ENCODE measurements at regions not wholly inside any gene's neighbourhood (a gene's known extent, or its start where the extent isn't known, plus 50 kb on each side); places are given as distances from the start of the nearest gene placed in this dataset.

DNA sequence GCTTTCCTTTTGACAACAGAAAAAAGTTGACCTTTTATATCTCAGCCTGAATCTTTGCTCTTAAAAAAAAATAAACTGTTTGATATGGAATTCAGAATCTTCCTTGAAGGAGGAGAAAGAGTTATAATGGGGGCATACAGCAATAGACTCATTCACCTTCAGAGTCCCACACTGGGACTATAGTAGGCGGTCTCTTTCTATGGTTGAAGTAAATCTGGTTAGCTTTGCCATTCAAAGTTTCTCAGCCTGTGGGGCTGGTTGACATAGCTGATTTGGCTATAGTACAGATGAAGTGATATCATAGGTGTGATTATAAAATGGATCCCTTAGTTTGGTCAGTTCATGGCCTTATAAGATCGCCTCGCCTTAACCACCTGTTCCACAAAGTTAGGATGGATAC is 156.2 kb downstream of the SH2D1A start:
- DNase-seq (ENCODE audit: low read depth in 1 of 2, low spot score in 2 of 2) (no peak), FAIRE-seq (no peak)
- Histone ChIP-seq H3K14ac (ENCODE audit: insufficient read length) (no peak overlapping the region), H3K56ac (replicated peaks; ENCODE audit: insufficient read length, low read depth, low read length) (no peak overlapping the region), H3K4ac (replicated peaks; ENCODE audit: insufficient read length, low read depth, low read length) (no peak overlapping the region), H2BK120ac (replicated peaks; ENCODE audit: low read depth, low read length) (no peak overlapping the region), H3K27me3 (replicated peaks in 1 of 4; ENCODE audit: control insufficient read depth in 3 of 4, extremely low read depth in 1 of 4, insufficient read depth in 3 of 4, low read length in 3 of 4) (no peaks in the 10 kb centered on the region), H2BK5ac (ENCODE audit: low read depth, low read length) (no peak overlapping the region), H3K23me2 (ENCODE audit: low read depth, low read length) (no peaks in the 10 kb centered on the region), H3K18ac (ENCODE audit: extremely low read depth, low read length) (no peak overlapping the region), H4K91ac (replicated peaks; ENCODE audit: insufficient read length, low read length) (no peak overlapping the region), H2AFZ (ENCODE audit: low read length) (no peak overlapping the region), H3K9ac (replicated peaks in 1 of 4; ENCODE audit: extremely low read depth in 1 of 4, low read depth in 3 of 4, low read length in 3 of 4) (no peak overlapping the region), H4K5ac (ENCODE audit: insufficient read length, low read depth, low read length) (no peak overlapping the region), H3K27ac (ENCODE audit: low read depth, low read length) (no peak overlapping the region), H3K4me1 (replicated peaks in 1 of 4; ENCODE audit: control insufficient read depth in 3 of 4, insufficient read depth in 4 of 4, low read length in 3 of 4) (peaks cover 0 to 4% (median 0%) of the 10 kb centered on the region in 4 experiments; a peak in 1 of 7 replicates), H2BK20ac (ENCODE audit: low read length) (no peak overlapping the region), H3K79me1 (ENCODE audit: low read depth, low read length) (no peaks in the 10 kb centered on the region), H3K9me3 (ENCODE audit: insufficient read depth in 2 of 2, low read depth in 1 of 2, low read length in 1 of 2) (no peaks in the 10 kb centered on the region; a peak in 1 of 4 replicates), H3K4me2 (ENCODE audit: insufficient read depth in 1 of 2, low read depth in 2 of 2, low read length in 2 of 2) (no peak overlapping the region), H3K36me3 (ENCODE audit: control insufficient read depth in 2 of 4, insufficient read depth in 4 of 4, low read length in 3 of 4) (no peaks in the 10 kb centered on the region), H4K20me1 (replicated peaks in 1 of 2; ENCODE audit: control insufficient read depth in 1 of 2, insufficient read depth in 2 of 2, low read length in 2 of 2) (no peaks in the 10 kb centered on the region), H3K79me2 (ENCODE audit: control insufficient read depth in 1 of 2, insufficient read depth in 2 of 2, low read length in 2 of 2) (no peaks in the 10 kb centered on the region), H4K8ac (ENCODE audit: extremely low read depth, insufficient read depth, low read length) (no peak overlapping the region), H3K4me3 (ENCODE audit: extremely low read depth in 1 of 4, insufficient read depth in 2 of 4, low read depth in 3 of 4, low read length in 4 of 4) (no peak overlapping the region), H2BK12ac (ENCODE audit: low read depth, low read length) (no peak overlapping the region), H2BK15ac (ENCODE audit: low read length) (no peak overlapping the region), H2AK5ac (ENCODE audit: low read depth, low read length) (no peak overlapping the region), H3K23ac (ENCODE audit: insufficient read length) (no peak overlapping the region)
- 92% methylated on average over 3 of the region's 3 CpGs; no CpG with 5 or more reads in 1 of the 2 experiments for WGBS, 2 experiments (ENCODE audit: extremely low coverage in 1 of 2, insufficient coverage in 1 of 2, insufficient read length in 1 of 2, insufficient replicate concordance in 2 of 2, low coverage in 1 of 2, low lambda C conversion rate in 2 of 2, missing lambda C conversion rate in 1 of 2)
- ChIA-PET POLR2A (ENCODE audit: partially characterized antibody) (no interaction called here), CTCF (ENCODE audit: partially characterized antibody) (no interaction called here)
- no peak for TF ChIP-seq SP4 (IDR thresholded peaks at IDR 0.05; ENCODE audit: low read length)

All from H1 (cell line).